ENCODE measurements at regions not wholly inside any gene's neighbourhood (a gene's known extent, or its start where the extent isn't known, plus 50 kb on each side); places are given as distances from the start of the nearest gene placed in this dataset.

- no peak for DNase-seq
Measured at GRCh38 chr15:47291767-47292166, 425.5 kb upstream of the SEMA6D start.

DNA sequence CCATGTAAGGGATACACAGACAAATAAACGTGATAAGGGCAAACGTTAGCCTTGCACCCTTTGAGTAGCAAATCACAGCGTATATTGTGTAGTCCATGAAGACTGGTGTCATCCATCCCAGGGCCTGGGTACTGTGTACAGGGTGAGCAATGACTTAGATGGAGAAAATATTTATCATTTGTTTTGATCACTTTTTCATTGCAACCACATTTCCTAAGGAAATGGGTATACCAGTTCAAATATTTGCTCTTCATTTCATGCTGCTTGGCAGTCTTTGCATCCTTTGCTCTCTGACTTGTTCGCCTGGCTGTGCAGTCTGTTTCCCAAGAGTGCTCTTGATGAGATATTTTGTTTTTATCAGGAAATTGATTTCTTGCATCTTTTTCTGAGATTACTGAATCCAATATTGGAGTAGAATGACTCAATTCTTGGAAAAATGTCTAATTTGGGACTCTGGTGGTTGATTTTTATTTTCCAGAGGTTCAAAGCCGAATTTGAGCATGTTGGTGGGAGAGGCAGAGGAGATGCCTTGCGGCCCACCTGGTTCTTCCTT is 424.6 kb upstream of the SEMA6D start:
- no peak for DNase-seq

DNA sequence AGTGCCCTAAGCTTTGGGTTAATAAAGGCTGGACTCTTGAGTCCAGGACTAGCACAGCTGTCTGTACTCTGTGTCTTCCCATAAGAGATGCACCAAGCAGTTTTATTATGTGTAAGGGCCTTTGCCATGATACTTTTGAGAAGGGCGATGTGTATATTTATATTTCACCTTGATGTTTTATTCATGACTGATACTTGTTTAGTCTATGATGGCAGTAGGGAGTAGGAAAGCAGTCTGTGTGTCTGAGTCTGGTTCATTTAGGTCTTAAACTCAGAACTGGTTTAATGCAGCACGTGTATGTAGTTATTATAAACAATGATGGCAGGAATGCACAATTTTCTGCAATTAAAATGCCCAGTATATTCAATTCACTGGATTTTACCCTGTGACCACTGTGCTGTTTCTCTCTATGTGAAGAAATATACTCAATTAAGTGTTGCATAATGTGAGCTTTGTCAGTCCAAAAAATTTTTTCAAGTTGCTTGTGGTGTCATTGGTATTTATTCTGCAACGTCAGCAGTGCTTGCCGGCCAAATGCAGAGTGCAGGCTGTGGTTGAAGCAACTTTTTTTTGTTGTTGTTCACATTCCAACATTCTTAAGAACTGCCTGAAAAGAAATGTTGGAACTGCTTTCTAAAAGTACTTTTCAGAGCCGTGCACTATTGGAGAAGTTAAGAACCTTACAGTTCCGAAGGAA is 423.7 kb upstream of the SEMA6D start:
- DNase-seq = no peak

GRCh38 chr15:47294765-47295259 is 422.5 kb upstream of the SEMA6D start:
- DNase-seq = no peak

GRCh38 chr15:47296881-47297280 is 420.4 kb upstream of the SEMA6D start:
- no peak for DNase-seq

DNA sequence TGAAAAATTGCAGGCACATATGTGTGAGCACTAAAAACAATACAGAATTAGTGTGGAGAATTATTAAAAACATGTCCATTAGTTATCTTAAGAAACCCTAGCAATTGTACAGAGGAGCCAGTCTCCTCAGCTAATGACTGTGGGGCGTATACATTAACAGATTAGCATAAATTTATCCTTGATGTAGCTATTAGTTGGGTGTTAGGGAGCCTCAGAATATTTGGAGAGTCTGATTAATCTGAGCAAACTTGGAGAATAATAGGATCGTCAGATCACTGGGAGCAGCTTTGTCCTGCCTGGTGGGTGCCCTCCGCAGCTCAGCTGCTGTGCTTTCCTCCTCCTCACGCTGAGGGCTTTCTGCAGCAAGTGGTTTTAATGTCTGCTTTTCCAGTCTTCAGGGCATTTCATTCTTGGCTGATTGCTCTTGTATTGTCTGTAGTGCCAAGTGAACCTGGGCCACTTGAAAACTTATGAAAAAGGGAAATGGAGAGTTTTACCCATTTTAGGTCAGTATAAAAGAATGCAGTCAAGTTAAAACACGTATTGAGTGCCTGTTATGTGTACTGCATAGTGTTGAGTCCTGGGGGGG is 417.4 kb upstream of the SEMA6D start:
- no peak for DNase-seq

GRCh38 chr15:47300596-47300995 is 416.7 kb upstream of the SEMA6D start:
- DNase-seq = no peak

DNA sequence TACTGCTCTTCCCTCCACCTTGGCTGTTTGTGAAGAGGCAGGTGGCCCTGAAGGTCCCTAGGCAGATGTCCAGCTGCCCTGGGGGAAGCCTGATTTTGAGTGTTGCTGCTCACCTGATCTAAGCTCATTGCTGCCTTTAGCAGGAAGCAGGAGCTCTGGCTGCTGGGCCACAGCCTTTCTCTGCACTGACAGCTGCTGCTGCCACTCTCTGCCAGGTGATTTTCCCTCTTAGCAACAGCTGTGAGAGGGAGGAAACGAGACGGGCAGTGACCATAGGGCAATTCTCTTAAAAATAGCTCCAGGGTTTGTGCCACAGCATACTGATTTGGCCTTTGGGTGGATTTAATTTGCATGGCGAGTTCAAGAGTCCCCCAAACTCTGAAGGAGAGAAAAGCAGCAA is 415.8 kb upstream of the SEMA6D start:
- DNase-seq = peak; percentile 85 to 96

GRCh38 chr15:47304656-47305055 is 412.6 kb upstream of the SEMA6D start:
- no peak for DNase-seq

- no peak for DNase-seq
Measured at GRCh38 chr15:47312161-47312560, 405.1 kb upstream of the SEMA6D start.

- DNase-seq = no peak
Measured at GRCh38 chr15:47326410-47327333, 390.6 kb upstream of the SEMA6D start.

- peak in 1 of 2 experiments; percentile 35 for DNase-seq
Measured at GRCh38 chr15:47331829-47332393, 385.4 kb upstream of the SEMA6D start.

DNA sequence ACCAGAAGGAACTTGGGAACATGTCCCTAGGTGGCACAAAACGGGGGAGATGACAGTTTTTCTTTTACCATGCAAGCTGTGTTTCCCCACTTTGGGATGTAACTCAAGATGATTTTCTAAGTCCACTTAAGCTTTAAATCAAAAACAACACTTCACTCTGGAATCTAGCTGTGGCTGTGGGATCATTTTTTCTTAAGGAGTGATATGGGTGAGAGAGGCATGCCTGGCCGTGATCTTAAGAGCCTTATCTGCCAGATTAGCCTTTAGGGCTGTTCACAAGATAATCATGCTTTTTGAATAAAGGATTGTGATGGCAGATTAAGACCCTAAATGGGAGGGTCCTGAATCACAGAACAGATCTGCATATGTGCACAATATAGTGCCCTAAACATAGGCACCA is 384.8 kb upstream of the SEMA6D start:
- DNase-seq = no peak

DNA sequence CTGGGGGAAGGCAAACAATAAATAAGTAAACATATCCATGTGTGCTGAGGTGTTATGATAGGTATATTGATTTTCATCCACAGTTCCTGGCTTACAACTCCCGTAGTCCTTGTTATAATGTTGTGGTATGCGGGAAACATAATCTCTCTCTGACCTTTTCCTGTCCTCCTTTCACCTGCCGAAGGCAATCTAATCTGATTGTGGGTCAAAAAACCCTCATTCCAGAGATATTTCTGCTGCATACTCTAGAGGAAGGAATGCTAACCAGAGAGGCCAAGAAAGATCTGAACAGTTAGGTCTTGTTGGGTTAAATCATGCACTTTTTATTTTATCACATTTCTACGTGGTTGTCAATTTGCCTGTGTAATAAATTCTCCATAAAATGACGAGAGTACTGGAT is 383.6 kb upstream of the SEMA6D start:
- DNase-seq = no peak

DNA sequence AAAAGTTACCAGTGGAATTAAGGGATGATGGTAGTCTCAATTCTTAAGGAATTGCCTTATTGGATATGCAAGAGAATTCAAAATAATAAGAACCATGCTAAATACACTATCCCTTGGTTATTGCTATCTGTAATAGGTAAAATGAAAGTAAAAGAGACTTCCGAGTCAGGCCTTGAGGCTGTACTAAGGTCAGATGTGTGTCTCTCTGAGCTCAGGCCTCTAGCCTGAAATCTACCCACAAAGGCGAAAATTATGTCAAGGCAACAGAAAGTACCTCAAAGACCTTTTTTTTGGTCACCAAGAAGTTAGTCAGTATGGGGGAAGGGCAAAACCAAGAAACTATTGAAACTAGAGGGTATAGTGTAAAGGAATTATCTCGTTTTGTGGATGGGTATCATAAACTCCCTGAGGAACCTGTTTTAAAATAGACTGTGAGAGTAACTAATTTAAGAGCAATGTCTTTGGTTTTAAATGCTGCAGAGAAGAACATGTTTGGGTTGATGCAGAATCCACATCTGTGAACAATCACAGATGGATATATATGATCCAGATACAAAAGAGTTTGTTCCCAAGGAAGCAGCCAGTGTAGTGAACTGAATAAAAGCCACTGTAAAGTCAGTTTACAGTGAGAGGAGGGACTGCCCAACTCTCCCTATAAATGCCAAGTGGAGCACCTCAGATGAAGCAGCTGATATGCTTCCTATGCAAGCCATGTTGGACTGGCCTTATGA is 382.3 kb upstream of the SEMA6D start:
- DNase-seq = no peak

- DNase-seq = no peak
Measured at GRCh38 chr15:47337106-47337505, 380.2 kb upstream of the SEMA6D start.

DNA sequence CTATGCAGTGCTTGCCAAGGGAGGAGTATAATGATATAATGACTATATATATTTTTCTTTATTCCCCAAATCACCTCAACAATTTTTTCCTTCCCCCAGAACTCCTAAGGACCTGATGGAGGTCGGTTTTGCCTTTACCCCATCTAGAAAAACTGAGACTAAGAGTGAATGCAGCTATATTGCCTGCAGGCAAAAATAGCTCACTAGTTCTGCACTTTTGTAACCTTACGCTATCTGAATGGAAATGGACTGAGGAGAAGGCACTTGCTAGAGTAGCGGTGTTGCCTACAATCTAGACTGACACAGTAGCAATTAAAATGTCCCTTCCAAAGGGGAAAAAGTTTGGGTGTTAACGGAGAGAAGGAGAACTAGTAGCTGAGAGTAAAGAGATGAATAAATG is 379.5 kb upstream of the SEMA6D start:
- no peak for DNase-seq

DNA sequence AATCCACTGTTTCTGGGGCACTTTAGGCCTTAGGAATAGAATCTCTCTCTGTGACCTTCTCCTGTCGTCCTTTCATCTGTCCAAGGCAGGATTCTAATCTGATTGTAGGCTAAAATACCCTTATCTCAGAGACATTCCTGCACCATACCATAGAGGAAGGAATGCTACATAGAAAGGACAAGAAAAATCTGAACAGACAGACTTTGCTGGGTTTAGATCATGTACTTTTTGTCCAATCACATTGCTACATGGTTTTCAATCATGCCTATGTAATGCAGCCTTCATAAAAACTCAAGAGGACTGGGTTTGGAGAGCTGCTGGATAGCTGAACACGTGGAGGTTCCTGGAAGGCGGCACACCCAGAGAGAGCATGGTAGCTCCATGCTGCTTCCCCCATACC is 378.5 kb upstream of the SEMA6D start:
- DNase-seq = no peak

GRCh38 chr15:47339800-47340570 is 377.3 kb upstream of the SEMA6D start:
- no peak for DNase-seq

- no peak for DNase-seq
Measured at GRCh38 chr15:47340571-47340920, 376.8 kb upstream of the SEMA6D start.

DNA sequence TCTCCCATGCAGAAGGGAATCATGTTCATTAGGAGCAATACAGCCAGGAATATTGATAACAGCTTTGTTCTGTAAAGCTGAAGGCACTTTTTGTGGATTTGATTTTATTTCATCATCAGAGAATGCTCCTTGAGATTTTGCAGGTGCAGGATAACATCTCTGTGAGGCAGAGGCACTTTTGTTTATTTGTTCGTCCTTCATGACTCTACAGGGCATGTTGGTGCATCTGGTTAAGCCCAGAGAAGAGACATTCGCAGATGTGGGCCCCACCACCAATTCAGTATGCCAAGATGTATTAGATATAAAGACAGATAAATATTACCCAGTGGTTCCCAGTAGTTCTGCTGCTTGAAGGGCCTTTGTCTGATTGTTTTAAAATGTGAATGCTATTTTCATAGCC is 368.1 kb upstream of the SEMA6D start:
- no peak for DNase-seq

- DNase-seq = no peak
Measured at GRCh38 chr15:47351501-47351900, 365.8 kb upstream of the SEMA6D start.
